ENCODE measurements at regions not wholly inside any gene's neighbourhood (a gene's known extent, or its start where the extent isn't known, plus 50 kb on each side); places are given as distances from the start of the nearest gene placed in this dataset.

GRCh38 chr2:108145557-108146326 lies 94.0 kb upstream of the SULT1C3 start:
- DNase-seq, result no peak

GRCh38 chr2:108148555-108148954 lies 91.2 kb upstream of the SULT1C3 start:
- DNase-seq, result no peak

GRCh38 chr2:108154366-108155061 lies 85.3 kb upstream of the SULT1C3 start:
- no peak for DNase-seq

- DNase-seq, result no peak
Measured at GRCh38 chr2:108161298-108161697, 78.5 kb upstream of the SULT1C3 start.

- DNase-seq, result no peak
Measured at GRCh38 chr2:108164318-108164717, 75.5 kb upstream of the SULT1C3 start.

- DNase-seq, result no peak
Measured at GRCh38 chr2:108165729-108166128, 74.0 kb upstream of the SULT1C3 start.

GRCh38 chr2:108167699-108168098 lies 72.1 kb upstream of the SULT1C3 start:
- DNase-seq, result no peak

GRCh38 chr2:108169982-108170625 lies 69.7 kb upstream of the SULT1C3 start:
- DNase-seq, result peak; percentile 17

GRCh38 chr2:108171657-108172056 lies 68.1 kb upstream of the SULT1C3 start:
- DNase-seq, result no peak

- no peak for DNase-seq
Measured at GRCh38 chr2:108182489-108182888, 57.3 kb upstream of the SULT1C3 start.

- peak; percentile 51 for DNase-seq
Measured at GRCh38 chr2:108184419-108184818, 55.3 kb upstream of the SULT1C3 start.

- no peak for DNase-seq
Measured at GRCh38 chr2:108189316-108189715, 50.5 kb upstream of the SULT1C3 start.

Data from NCI-H1694 (cell line).